Ascending aorta (tissue), 2 donors: ENCODE measurements at regions not wholly inside any gene's neighbourhood (a gene's known extent, or its start where the extent isn't known, plus 50 kb on each side); places are given as distances from the start of the nearest gene placed in this dataset.

Source experiments
- DNase-seq, 2 donors: peaks; one replicate each; pipeline ENCODE4 v3.0.0-alpha.2; 2019; ENCODE audit warnings: low spot score in 2 of 2
- H3K27ac ChIP-seq, 2 donors: fragments of 200-600 bp; sonication (generic); one replicate each; pipeline ENCODE4 v1.5.1; 2016 to 2017; ENCODE audit warnings: mild to moderate bottlenecking in 1 of 2
- H3K27me3 ChIP-seq: fragments of 200-600 bp; sonication (generic); one replicate; pipeline ENCODE4 v1.5.1; 2017
- H3K36me3 ChIP-seq, 2 donors: fragments of 200-600 bp; sonication (generic); one replicate each; pipeline ENCODE4 v1.5.1; 2016
- H3K4me1 ChIP-seq, 2 donors: fragments of 200-600 bp; sonication (generic); one replicate each; pipeline ENCODE4 v1.5.1; 2016 to 2017; ENCODE audit warnings: mild to moderate bottlenecking in 1 of 2
- H3K4me3 ChIP-seq, 2 donors: fragments of 200-600 bp; sonication (generic); one replicate each; pipeline ENCODE4 v1.5.1; 2016 to 2017; ENCODE audit warnings: mild to moderate bottlenecking in 1 of 2
- H3K9me3 ChIP-seq, 2 donors: fragments of 200-600 bp; sonication (generic); one replicate each; pipeline ENCODE4 v1.5.1; 2016
- CTCF ChIP-seq, 3 experiments: fragments of 200-600 bp in 2 of 3; fragments of 450-650 bp in 1 of 3; sonication (generic) in 2 of 3; IDR thresholded peaks; one replicate each; pipeline ENCODE4 v1.5.1; 2016 to 2019; ENCODE audit warnings: antibody characterized with exemption in 3 of 3, mild to moderate bottlenecking in 1 of 3, moderate library complexity in 1 of 3
- intact Hi-C: fragments of 100-400 bp; cut with DNase I; formaldehyde crosslinking; loops from one replicate; pipeline ENCODE4 v1.15.1; 2023

GRCh38 chr1:81330521-81330920, 470.2 kb upstream of the ADGRL2 start:
- H3K36me3 ChIP-seq = no peaks in the 10 kb centered on the region
- intact Hi-C loops = no loop called here
- DNase-seq = no peak
- no peak for TF ChIP-seq CTCF (IDR thresholded peaks at IDR 0.05)
- no peaks in the 10 kb centered on the region for H3K27me3 ChIP-seq
- H3K4me3 ChIP-seq = no peak overlapping the region
- H3K9me3 ChIP-seq = no peaks in the 10 kb centered on the region
- H3K27ac ChIP-seq = no peak overlapping the region
- no peaks in the 10 kb centered on the region for H3K4me1 ChIP-seq

- no peaks in the 10 kb centered on the region for H3K27me3 ChIP-seq
- H3K27ac ChIP-seq = no peak overlapping the region
- no peaks in the 10 kb centered on the region for H3K4me1 ChIP-seq
- H3K9me3 ChIP-seq = no peaks in the 10 kb centered on the region
- intact Hi-C loops = no loop called here
- H3K36me3 ChIP-seq = no peaks in the 10 kb centered on the region
- no peak overlapping the region for H3K4me3 ChIP-seq
- no peak for DNase-seq
- TF ChIP-seq CTCF (IDR thresholded peaks at IDR 0.05) = no peak
These were observed 470.6 kb upstream of the ADGRL2 start for GRCh38 chr1:81330111-81330510.

GRCh38 chr1:81329041-81329440, 471.7 kb upstream of the ADGRL2 start:
- no peaks in the 10 kb centered on the region for H3K27me3 ChIP-seq
- H3K9me3 ChIP-seq = no peaks in the 10 kb centered on the region
- no peak for DNase-seq
- no peak overlapping the region for H3K27ac ChIP-seq
- H3K36me3 ChIP-seq = no peaks in the 10 kb centered on the region
- intact Hi-C loops = no loop called here
- H3K4me3 ChIP-seq = no peak overlapping the region
- no peaks in the 10 kb centered on the region for H3K4me1 ChIP-seq
- no peak for TF ChIP-seq CTCF (IDR thresholded peaks at IDR 0.05)

- H3K9me3 ChIP-seq = no peaks in the 10 kb centered on the region
- no peak overlapping the region for H3K4me3 ChIP-seq
- no peaks in the 10 kb centered on the region for H3K4me1 ChIP-seq
- H3K27me3 ChIP-seq = no peaks in the 10 kb centered on the region
- DNase-seq = no peak
- TF ChIP-seq CTCF (IDR thresholded peaks at IDR 0.05) = no peak
- intact Hi-C loops = no loop called here
- H3K27ac ChIP-seq = no peak overlapping the region
- no peaks in the 10 kb centered on the region for H3K36me3 ChIP-seq
These were observed 473.0 kb upstream of the ADGRL2 start for GRCh38 chr1:81327743-81328142.

GRCh38 chr1:81327103-81327710, 473.5 kb upstream of the ADGRL2 start:
- TF ChIP-seq CTCF (IDR thresholded peaks at IDR 0.05) = no peak
- no peak for DNase-seq

GRCh38 chr1:81326212-81326611, 474.5 kb upstream of the ADGRL2 start:
- Histone ChIP-seq H3K36me3 (no peaks in the 10 kb centered on the region), H3K4me1 (no peaks in the 10 kb centered on the region), H3K9me3 (no peaks in the 10 kb centered on the region), H3K27ac (no peak overlapping the region), H3K27me3 (no peaks in the 10 kb centered on the region), H3K4me3 (no peak overlapping the region)
- no peak for TF ChIP-seq CTCF (IDR thresholded peaks at IDR 0.05)
- intact Hi-C loops = no loop called here
- DNase-seq = no peak

More at GRCh38 chr1:81327103-81327710, 473.5 kb upstream of the ADGRL2 start:
- Histone ChIP-seq H3K9me3 (no peaks in the 10 kb centered on the region), H3K4me1 (no peaks in the 10 kb centered on the region), H3K27me3 (no peaks in the 10 kb centered on the region), H3K36me3 (no peaks in the 10 kb centered on the region), H3K27ac (no peak overlapping the region), H3K4me3 (no peak overlapping the region)
- intact Hi-C loops = no loop called here
